H1 (cell line): ENCODE measurements at regions not wholly inside any gene's neighbourhood (a gene's known extent, or its start where the extent isn't known, plus 50 kb on each side); places are given as distances from the start of the nearest gene placed in this dataset.

ENCODE experiments used
- CTBP2 ChIP-seq: IDR thresholded peaks from 2 replicates; pipeline ENCODE4 v1.7.0; 2011; ENCODE audit warnings: borderline replicate concordance, mild to moderate bottlenecking, moderate library complexity, mixed read lengths, low read length; ENCODE audit not compliant: insufficient read depth, insufficient read length
- EGR1 ChIP-seq: IDR thresholded peaks from 2 replicates; pipeline ENCODE4 v1.6.1; 2011; ENCODE audit warnings: low read depth, low read length, borderline replicate concordance
- JUN ChIP-seq: IDR thresholded peaks from 2 replicates; pipeline ENCODE4 v1.6.1; 2011; ENCODE audit warnings: low read depth, mild to moderate bottlenecking, improper control_type of control experiment, low read length
- POLR2A ChIP-seq, 2 experiments: IDR thresholded peaks; 1 replicate in 1 of 2; 2 replicates in 1 of 2; pipeline ENCODE4 v1.6.1; 2011; ENCODE audit warnings: low read depth in 2 of 2, low read length in 2 of 2, mild to moderate bottlenecking in 2 of 2; ENCODE audit errors: control extremely low read depth in 1 of 2
- SP1 ChIP-seq: IDR thresholded peaks from 2 replicates; pipeline ENCODE4 v1.6.1; 2011; ENCODE audit warnings: low read depth, low read length

DNA sequence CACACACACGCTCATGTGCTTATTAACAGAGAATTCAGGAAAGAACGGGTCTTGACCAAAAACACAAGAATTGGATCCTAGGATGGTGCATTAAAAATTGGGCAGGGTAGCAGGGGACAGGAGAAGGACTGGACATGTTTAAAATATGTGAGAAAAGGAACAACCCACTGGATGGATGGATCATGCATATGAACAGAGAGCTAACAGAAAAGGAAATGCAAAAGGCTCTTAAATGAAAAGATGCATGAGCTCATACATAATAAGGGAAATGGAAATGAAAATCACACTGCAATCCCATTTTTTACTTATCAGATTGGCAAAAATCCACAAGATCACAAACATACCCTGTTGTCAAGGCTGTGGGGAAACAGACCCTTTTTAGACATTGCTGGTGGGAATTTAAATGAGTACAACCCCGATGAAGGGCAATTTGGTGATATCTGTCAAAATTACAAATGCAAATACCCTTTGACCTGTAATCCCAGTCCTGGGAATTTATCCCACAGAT, 440.6 kb upstream of the SLC14A2 start (continued):
- TF ChIP-seq POLR2A (IDR thresholded peaks at IDR 0.05; ENCODE audit: control extremely low read depth in 1 of 2, low read depth in 2 of 2, low read length in 2 of 2) = no peak
- no peak for TF ChIP-seq JUN
- TF ChIP-seq CTBP2 = no peak
- no peak for TF ChIP-seq EGR1
- no peak for TF ChIP-seq SP1
